A549 (cell line): ENCODE measurements at regions not wholly inside any gene's neighbourhood (a gene's known extent, or its start where the extent isn't known, plus 50 kb on each side); places are given as distances from the start of the nearest gene placed in this dataset.

Experiments used
- ATAC-seq, 2 experiments: fragments of 200-7000 bp in 1 of 2; fragments of >200 bp in 1 of 2; cut with Nextera tagmentation in 1 of 2; cut with Tn5 transposase in 1 of 2; 3 replicates each; pipeline versions ENCODE4 v1.8.0 to v1.9.1; 2018 to 2020; ENCODE audit warnings: mild to moderate bottlenecking in 1 of 2, moderate library complexity in 1 of 2
- CTCF ChIA-PET: fragments of 300-600 bp; sonication (Branson Sonifier 250); formaldehyde crosslinking; extraction: SDS; loops from one replicate; lab custom pipeline; 2021; ENCODE audit warnings: antibody characterized with exemption, inconsistent platforms; lab: Yijun Ruan, JAX
- POLR2A ChIA-PET: fragments of 350-600 bp; formaldehyde crosslinking; extraction: SDS; loops from one replicate; lab custom pipeline; 2021; ENCODE audit warnings: antibody characterized with exemption, inconsistent platforms; lab: Yijun Ruan, JAX
- DNase-seq, 2 experiments: peaks; one replicate each; pipeline versions ENCODE4 v3.0.0 to v3.0.0-alpha.2; 2011 to 2016; ENCODE audit warnings: low read depth in 1 of 2, low spot score in 1 of 2
- FAIRE-seq: peaks from 2 replicates; lab custom pipeline; 2011; peaks lifted over from hg19 to GRCh38; lab: Jason Lieb, UNC
- H3K27ac ChIP-seq, 2 experiments: fragments of >200 bp; sonication (Bioruptor Twin); formaldehyde crosslinking; 3 replicates each; pipeline ENCODE4 v1.5.1; 2016 to 2017
- H3K4me1 ChIP-seq: fragments of >200 bp; sonication (Bioruptor Twin); formaldehyde crosslinking; 3 replicates; pipeline ENCODE4 v1.6.1; 2016
- H3K4me2 ChIP-seq: fragments of >200 bp; sonication (Bioruptor Twin); formaldehyde crosslinking; 3 replicates; pipeline ENCODE4 v1.6.1; 2016
- H3K4me3 ChIP-seq: fragments of >200 bp; sonication (Bioruptor Twin); formaldehyde crosslinking; 3 replicates; pipeline ENCODE4 v1.5.1; 2016
- H3K9me3 ChIP-seq: fragments of >200 bp; sonication (Bioruptor Twin); formaldehyde crosslinking; 3 replicates; pipeline ENCODE4 v1.6.1; 2016
- CBX2 ChIP-seq: fragments of 200-600 bp; sonication (generic); IDR thresholded peaks from 2 replicates; pipeline ENCODE4 v1.6.1; 2016; ENCODE audit warnings: low read depth, mild to moderate bottlenecking, borderline replicate concordance
- CBX8 ChIP-seq: fragments of 200-600 bp; sonication (generic); IDR thresholded peaks from 2 replicates; pipeline ENCODE4 v1.6.1; 2016
- CEBPB ChIP-seq, 2 experiments: fragments of >200 bp in 1 of 2; sonication (Bioruptor Twin) in 1 of 2; formaldehyde crosslinking in 1 of 2; IDR thresholded peaks; 2 replicates each; pipeline ENCODE4 v1.6.1; 2012 to 2016
- CHD2 ChIP-seq: fragments of 150-350 bp; IDR thresholded peaks from 2 replicates; pipeline ENCODE4 v1.6.1; 2014; ENCODE audit warnings: low read length; ENCODE audit not compliant: partially characterized antibody
- EHF ChIP-seq: fragments of 250-450 bp; sonication (Bioruptor Pico); IDR thresholded peaks from 2 replicates; pipeline ENCODE4 v1.5.0; 2020; ENCODE audit warnings: mild to moderate bottlenecking
- EHMT2 ChIP-seq: fragments of 200-600 bp; sonication (generic); IDR thresholded peaks from 2 replicates; pipeline ENCODE4 v1.6.1; 2016; ENCODE audit warnings: antibody characterized with exemption, low read depth, mild to moderate bottlenecking, moderate library complexity
- EP300 ChIP-seq, 2 experiments: fragments of >200 bp; sonication (Bioruptor Twin); formaldehyde crosslinking; IDR thresholded peaks; 2 replicates in 1 of 2; 3 replicates in 1 of 2; pipeline ENCODE4 v1.6.1; 2016 to 2017
- FOSB ChIP-seq: fragments of 250-450 bp; sonication (Bioruptor Pico); IDR thresholded peaks from 2 replicates; pipeline ENCODE4 v1.5.0; 2020; ENCODE audit warnings: mild to moderate bottlenecking, moderate library complexity
- FOXS1 ChIP-seq: fragments of 250-450 bp; sonication (Bioruptor Pico); IDR thresholded peaks from 2 replicates; pipeline ENCODE4 v1.5.0; 2020; ENCODE audit warnings: mild to moderate bottlenecking, moderate library complexity
- GATA3 ChIP-seq: IDR thresholded peaks from 2 replicates; pipeline ENCODE4 v1.6.1; 2012; ENCODE audit warnings: borderline replicate concordance
- HDAC2 ChIP-seq: fragments of 200-600 bp; sonication (generic); IDR thresholded peaks from 2 replicates; pipeline ENCODE4 v1.6.1; 2016
- HOXA7 ChIP-seq: fragments of 250-450 bp; sonication (Bioruptor Pico); IDR thresholded peaks from 2 replicates; pipeline ENCODE4 v1.5.0; 2020; ENCODE audit warnings: mild to moderate bottlenecking, moderate library complexity
- JUNB ChIP-seq: fragments of >200 bp; sonication (Bioruptor Twin); formaldehyde crosslinking; IDR thresholded peaks from 2 replicates; pipeline ENCODE4 v1.6.1; 2016
- KDM5A ChIP-seq: fragments of 200-600 bp; sonication (generic); IDR thresholded peaks from 2 replicates; pipeline ENCODE4 v1.6.1; 2016; ENCODE audit warnings: antibody characterized with exemption, mild to moderate bottlenecking
- MAZ ChIP-seq: fragments of 150-350 bp; IDR thresholded peaks from 2 replicates; pipeline ENCODE4 v1.6.1; 2014; ENCODE audit warnings: antibody characterized with exemption, low read depth, low read length, borderline replicate concordance
- MYC ChIP-seq: IDR thresholded peaks from 2 replicates; pipeline ENCODE4 v1.6.1; 2012; ENCODE audit warnings: mild to moderate bottlenecking, inconsistent platforms, low read length, improper control_type of control experiment, borderline replicate concordance
- NR3C1 ChIP-seq: fragments of >200 bp; sonication (Bioruptor Twin); formaldehyde crosslinking; IDR thresholded peaks from 3 replicates; pipeline ENCODE4 v1.6.1; 2017
- PHF8 ChIP-seq: fragments of 200-600 bp; sonication (generic); IDR thresholded peaks from 2 replicates; pipeline ENCODE4 v1.6.1; 2016; ENCODE audit warnings: low read depth, mild to moderate bottlenecking, antibody characterized with exemption, moderate library complexity, borderline replicate concordance
- RCOR1 ChIP-seq: fragments of 150-350 bp; IDR thresholded peaks from 2 replicates; pipeline ENCODE4 v1.6.1; 2014; ENCODE audit warnings: antibody characterized with exemption, low read length, low read depth
- ZSCAN20 ChIP-seq: fragments of 250-450 bp; sonication (Bioruptor Pico); IDR thresholded peaks from 2 replicates; pipeline ENCODE4 v1.8.0; 2022; ENCODE audit warnings: mild to moderate bottlenecking, moderate library complexity
- WGBS: methylation state at CpG from one replicate; pipeline ENCODE4 v1.1.6; 2017; ENCODE audit errors: missing lambda C conversion rate; 5-methylcytosine and 5-hydroxymethylcytosine counted together
- TF ChIP-seq, protein P1 (sequence below): fragments of >200 bp; sonication (Bioruptor Twin); formaldehyde crosslinking; IDR thresholded peaks from 2 replicates; pipeline ENCODE4 v1.6.1; 2016
- TF ChIP-seq, protein P2 (sequence below): IDR thresholded peaks from 2 replicates; pipeline ENCODE4 v1.6.1; 2012
- TF ChIP-seq, protein P3 (sequence below): fragments of 250-450 bp; sonication (Bioruptor Pico); IDR thresholded peaks from 2 replicates; pipeline ENCODE4 v1.5.0; 2020; ENCODE audit warnings: low read depth, mild to moderate bottlenecking, moderate library complexity
- TF ChIP-seq, protein P4 (sequence below): IDR thresholded peaks from 2 replicates; pipeline ENCODE4 v1.6.1; 2012

GRCh38 chr18:78882585-78882984, 97.0 kb upstream of the SALL3 start:
- CTCF ChIA-PET: no interaction called here
- POLR2A ChIA-PET: no interaction called here
- FAIRE-seq: no peak

GRCh38 chr18:78883501-78883900, 96.1 kb upstream of the SALL3 start:
- Histone ChIP-seq H3K27ac (no peak overlapping the region), H3K4me2 (no peak overlapping the region), H3K4me3 (no peak overlapping the region), H3K9me3 (no peaks in the 10 kb centered on the region), H3K4me1 (no peaks in the 10 kb centered on the region)
- FAIRE-seq (no peak), ATAC-seq (no peak), DNase-seq (no peak)
- 0% methylated on average over 2 of the region's 4 CpGs for WGBS
- POLR2A ChIA-PET: no interaction called here
- TF ChIP-seq HOXA7 (CRISPR knock-in tag) (no peak), HDAC2 (no peak), KDM5A (no peak), FOXS1 (CRISPR knock-in tag) (no peak), JUNB (no peak), CEBPB (IDR thresholded peaks at IDR 0.05) (no peak), CBX8 (no peak), ZSCAN20 (CRISPR knock-in tag) (no peak), RCOR1 (no peak), CBX2 (no peak), GATA3 (no peak), CHD2 (no peak)
- TF ChIP-seq, protein P1, sequence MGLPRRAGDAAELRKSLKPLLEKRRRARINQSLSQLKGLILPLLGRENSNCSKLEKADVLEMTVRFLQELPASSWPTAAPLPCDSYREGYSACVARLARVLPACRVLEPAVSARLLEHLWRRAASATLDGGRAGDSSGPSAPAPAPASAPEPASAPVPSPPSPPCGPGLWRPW: no peak
- TF ChIP-seq, protein P2, sequence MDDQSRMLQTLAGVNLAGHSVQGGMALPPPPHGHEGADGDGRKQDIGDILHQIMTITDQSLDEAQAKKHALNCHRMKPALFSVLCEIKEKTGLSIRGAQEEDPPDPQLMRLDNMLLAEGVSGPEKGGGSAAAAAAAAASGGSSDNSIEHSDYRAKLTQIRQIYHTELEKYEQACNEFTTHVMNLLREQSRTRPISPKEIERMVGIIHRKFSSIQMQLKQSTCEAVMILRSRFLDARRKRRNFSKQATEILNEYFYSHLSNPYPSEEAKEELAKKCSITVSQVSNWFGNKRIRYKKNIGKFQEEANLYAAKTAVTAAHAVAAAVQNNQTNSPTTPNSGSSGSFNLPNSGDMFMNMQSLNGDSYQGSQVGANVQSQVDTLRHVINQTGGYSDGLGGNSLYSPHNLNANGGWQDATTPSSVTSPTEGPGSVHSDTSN: no peak
- TF ChIP-seq, protein P3, sequence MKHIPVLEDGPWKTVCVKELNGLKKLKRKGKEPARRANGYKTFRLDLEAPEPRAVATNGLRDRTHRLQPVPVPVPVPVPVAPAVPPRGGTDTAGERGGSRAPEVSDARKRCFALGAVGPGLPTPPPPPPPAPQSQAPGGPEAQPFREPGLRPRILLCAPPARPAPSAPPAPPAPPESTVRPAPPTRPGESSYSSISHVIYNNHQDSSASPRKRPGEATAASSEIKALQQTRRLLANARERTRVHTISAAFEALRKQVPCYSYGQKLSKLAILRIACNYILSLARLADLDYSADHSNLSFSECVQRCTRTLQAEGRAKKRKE: no peak
- CTCF ChIA-PET: no interaction called here

More at GRCh38 chr18:78882585-78882984, 97.0 kb upstream of the SALL3 start:
- TF ChIP-seq EP300 (IDR thresholded peaks at IDR 0.05): no peak
- no peak for TF ChIP-seq FOSB (CRISPR knock-in tag)
- no peak for TF ChIP-seq MAZ
- no peak for TF ChIP-seq NR3C1
- TF ChIP-seq, protein P4, sequence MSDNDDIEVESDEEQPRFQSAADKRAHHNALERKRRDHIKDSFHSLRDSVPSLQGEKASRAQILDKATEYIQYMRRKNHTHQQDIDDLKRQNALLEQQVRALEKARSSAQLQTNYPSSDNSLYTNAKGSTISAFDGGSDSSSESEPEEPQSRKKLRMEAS: no peak
- TF ChIP-seq, protein P3: no peak
- TF ChIP-seq PHF8: no peak
- TF ChIP-seq, protein P2: no peak
- no peak for TF ChIP-seq EHMT2
- no peak for TF ChIP-seq ZSCAN20 (CRISPR knock-in tag)
- WGBS: 12% methylated on average over 7 of the region's 7 CpGs
- H3K4me1 ChIP-seq: no peaks in the 10 kb centered on the region
- H3K27ac ChIP-seq: no peak overlapping the region
- ATAC-seq (no peak), DNase-seq (no peak)
- H3K4me3 ChIP-seq: no peak overlapping the region
- H3K9me3 ChIP-seq: no peaks in the 10 kb centered on the region
- no peak overlapping the region for H3K4me2 ChIP-seq

- H3K9me3 ChIP-seq: no peaks in the 10 kb centered on the region
- H3K4me2 ChIP-seq: no peak overlapping the region
- FAIRE-seq (no peak), ATAC-seq (no peak), DNase-seq (no peak)
- H3K4me1 ChIP-seq: no peaks in the 10 kb centered on the region
- WGBS: 50% methylated on average over 1 of the region's 1 CpG
- CTCF ChIA-PET: no interaction called here
- POLR2A ChIA-PET: no interaction called here
- TF ChIP-seq MYC: no peak
- no peak for TF ChIP-seq HOXA7 (CRISPR knock-in tag)
- no peak for TF ChIP-seq HDAC2
- TF ChIP-seq EHF (CRISPR knock-in tag): no peak
- TF ChIP-seq MAZ: no peak
- no peak for TF ChIP-seq EP300 (IDR thresholded peaks at IDR 0.05)
- no peak overlapping the region for H3K4me3 ChIP-seq
- no peak overlapping the region for H3K27ac ChIP-seq
Observed at GRCh38 chr18:78884502-78884901, 95.1 kb upstream of the SALL3 start.
